ENCODE measurements at regions not wholly inside any gene's neighbourhood (a gene's known extent, or its start where the extent isn't known, plus 50 kb on each side); places are given as distances from the start of the nearest gene placed in this dataset.

DNA sequence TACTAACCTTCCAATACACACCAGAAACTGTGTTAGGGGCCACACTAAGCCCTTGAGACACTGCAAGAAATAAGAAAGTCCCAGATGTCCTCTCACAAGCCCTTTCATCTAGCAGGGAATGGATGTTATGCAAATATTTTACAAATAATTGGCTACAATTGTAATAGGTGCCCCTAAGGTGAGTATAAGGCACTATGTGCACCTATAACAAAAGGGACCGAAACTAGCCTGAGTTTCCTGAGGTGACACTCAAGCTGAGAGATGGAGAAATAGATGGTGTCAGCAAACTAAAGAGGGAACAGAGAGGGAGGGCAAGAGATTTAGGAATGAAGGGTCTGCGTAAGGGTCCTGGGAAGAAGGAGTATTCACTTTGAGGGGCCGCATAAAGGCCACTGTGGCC is 212.6 kb downstream of the TTC8 start:
- Histone ChIP-seq H3K4me3 (no peak overlapping the region), H3K27ac (no peak overlapping the region), H3K36me3 (no peaks in the 10 kb centered on the region), H3K9me3 (no peaks in the 10 kb centered on the region), H3K27me3 (peaks cover 0 to 3% of the 10 kb centered on the region in 2 donors), H3K4me1 (peaks cover 0 to 20% (median 12%) of the 10 kb centered on the region in 4 donors)
- intact Hi-C loops (cut with DNase I; ENCODE audit: low total_unique reads) = loop anchor here (10.0 kb wide), 1 partner anchor 198 kb away; no protein-coding TSS in a partner anchor
- no peak for TF ChIP-seq CTCF (IDR thresholded peaks at IDR 0.05)
- no peak for DNase-seq

DNA sequence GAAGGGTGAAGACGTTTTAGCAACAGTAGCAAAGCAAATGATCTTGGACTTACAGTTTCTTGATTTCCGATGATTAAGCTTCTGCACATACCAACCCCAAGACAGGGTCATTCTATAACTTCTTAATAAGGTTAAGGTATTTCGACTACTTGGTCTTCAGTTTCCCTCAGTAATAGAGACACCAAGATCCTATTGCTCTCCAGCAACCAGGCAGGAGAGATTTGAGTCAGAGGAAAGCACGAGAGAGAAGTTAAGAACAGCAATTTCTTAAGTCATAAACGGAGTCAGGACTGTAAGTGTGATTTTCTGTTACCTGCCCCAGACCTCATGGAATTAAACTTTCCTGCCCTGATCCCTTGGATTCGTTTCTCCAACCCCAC is 215.6 kb downstream of the TTC8 start:
- H3K4me1 ChIP-seq = peaks cover 0 to 20% (median 12%) of the 10 kb centered on the region in 4 donors
- no peaks in the 10 kb centered on the region for H3K9me3 ChIP-seq
- no peak for TF ChIP-seq CTCF (IDR thresholded peaks at IDR 0.05)
- intact Hi-C loops (cut with DNase I; ENCODE audit: low total_unique reads) = loop anchor here (5.0 kb wide), 2 partner anchors 377 to 872 kb away; partner anchors contain the start of gene FOXN3
- DNase-seq = no peak
- H3K36me3 ChIP-seq = no peaks in the 10 kb centered on the region
- peaks cover 0 to 3% of the 10 kb centered on the region in 2 donors for H3K27me3 ChIP-seq
- H3K27ac ChIP-seq = peak overlapping the region; percentile 76 to 87
- H3K4me3 ChIP-seq = peak overlapping the region; percentile 39 to 54

- Histone ChIP-seq H3K36me3 (no peaks in the 10 kb centered on the region), H3K27ac (peak overlapping the region; percentile 76 to 87), H3K4me3 (peak overlapping the region; percentile 39 to 54), H3K9me3 (no peaks in the 10 kb centered on the region), H3K27me3 (peaks cover 0 to 1% of the 10 kb centered on the region in 2 donors), H3K4me1 (peaks cover 0 to 20% (median 12%) of the 10 kb centered on the region in 4 donors)
- intact Hi-C loops (cut with DNase I; ENCODE audit: low total_unique reads) = loop anchor here (5.0 kb wide), 2 partner anchors 377 to 872 kb away; partner anchors contain the start of gene FOXN3
- DNase-seq = peak; percentile 90 to 95
- TF ChIP-seq CTCF (IDR thresholded peaks at IDR 0.05) = peak; percentile 90 to 95
These were observed 216.2 kb downstream of the TTC8 start for GRCh38 chr14:89040460-89041256.

DNA sequence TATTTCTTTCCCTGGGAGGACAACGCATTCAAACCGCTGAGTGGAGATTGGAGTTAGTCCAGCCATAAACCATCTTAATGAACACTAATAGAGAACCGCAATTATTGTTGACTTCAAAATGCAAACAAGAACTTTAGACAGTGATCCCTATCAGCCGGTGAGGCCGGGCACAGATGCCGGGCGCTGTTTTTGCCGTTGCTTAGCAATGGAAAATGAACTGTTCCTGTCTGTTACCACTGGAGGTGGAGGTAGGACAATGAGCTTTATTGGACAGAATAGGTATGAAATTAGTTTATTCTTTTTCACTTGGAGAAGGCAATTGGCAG is 216.8 kb downstream of the TTC8 start:
- intact Hi-C loops (cut with DNase I; ENCODE audit: low total_unique reads) = loop anchor here (5.0 kb wide), 2 partner anchors 376 to 871 kb away; partner anchors contain the start of gene FOXN3
- H3K36me3 ChIP-seq = no peaks in the 10 kb centered on the region
- peaks cover 0 to 20% (median 12%) of the 10 kb centered on the region in 4 donors for H3K4me1 ChIP-seq
- peak overlapping the region; percentile 39 to 54 for H3K4me3 ChIP-seq
- H3K9me3 ChIP-seq = no peaks in the 10 kb centered on the region
- peak overlapping the region; percentile 76 to 87 for H3K27ac ChIP-seq
- no peaks in the 10 kb centered on the region for H3K27me3 ChIP-seq
- TF ChIP-seq CTCF (IDR thresholded peaks at IDR 0.05) = no peak
- peak in 1 of 2 donors; percentile 24 for DNase-seq

DNA sequence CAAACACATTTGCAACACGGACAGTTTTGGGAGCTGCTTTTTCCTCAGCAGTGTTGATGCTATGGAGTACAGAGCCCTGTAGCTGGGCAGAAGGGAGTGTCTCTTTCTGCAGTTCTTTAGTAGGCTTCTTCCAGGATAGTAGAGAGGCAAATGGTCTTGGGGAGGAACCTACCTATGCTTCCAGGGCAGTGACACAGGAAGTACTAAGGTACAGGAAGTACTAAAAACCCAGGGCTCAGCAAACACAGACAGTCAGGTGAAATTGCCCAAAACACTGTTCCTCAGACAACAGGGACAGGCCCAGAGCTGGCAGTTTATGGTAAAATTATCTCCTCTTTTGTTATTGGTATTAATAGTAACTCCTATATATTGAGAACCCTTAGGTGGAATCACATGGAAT is 217.6 kb downstream of the TTC8 start:
- H3K9me3 ChIP-seq = no peaks in the 10 kb centered on the region
- no peaks in the 10 kb centered on the region for H3K27me3 ChIP-seq
- no peak overlapping the region for H3K27ac ChIP-seq
- TF ChIP-seq CTCF (IDR thresholded peaks at IDR 0.05) = no peak
- H3K4me1 ChIP-seq = peaks cover 0 to 20% (median 12%) of the 10 kb centered on the region in 4 donors
- H3K4me3 ChIP-seq = no peak overlapping the region
- intact Hi-C loops (cut with DNase I; ENCODE audit: low total_unique reads) = loop anchor here (5.0 kb wide), 2 partner anchors 375 to 870 kb away; partner anchors contain the start of gene FOXN3
- DNase-seq = no peak
- no peaks in the 10 kb centered on the region for H3K36me3 ChIP-seq
